Activated CD8-positive, alpha-beta T cell treated with anti-CD3 and anti-CD28 coated beads for 36 hours (primary cell): ENCODE measurements at regions not wholly inside any gene's neighbourhood (a gene's known extent, or its start where the extent isn't known, plus 50 kb on each side); places are given as distances from the start of the nearest gene placed in this dataset.

Source experiments
- ATAC-seq: fragments of 200-7000 bp; cut with Tn5 transposase; one replicate; pipeline ENCODE4 v1.10.0; 2021; ENCODE audit warnings: mild to moderate bottlenecking, moderate library complexity
- CTCF ChIA-PET: fragments of 350-600 bp; sonication (Branson Sonifier 250); formaldehyde crosslinking; loops from one replicate; lab custom pipeline; 2021; ENCODE audit warnings: antibody characterized with exemption; lab: Charles Lee
- POLR2A ChIA-PET: fragments of 350-600 bp; sonication (Branson Sonifier 250); formaldehyde crosslinking; loops from one replicate; lab custom pipeline; 2021; ENCODE audit warnings: antibody characterized with exemption; lab: Charles Lee
- DNase-seq: peaks from one replicate; pipeline ENCODE4 v3.0.0-alpha.2; 2020
- H3K27ac Mint-ChIP-seq: one replicate; pipeline ENCODE4 v1.8.0; 2021; ENCODE audit warnings: mild to moderate bottlenecking, mixed read lengths
- H3K27me3 Mint-ChIP-seq: one replicate; pipeline ENCODE4 v1.8.0; 2021; ENCODE audit warnings: mixed read lengths
- H3K36me3 Mint-ChIP-seq: one replicate; pipeline ENCODE4 v1.8.0; 2021; ENCODE audit warnings: low read depth, mixed read lengths
- H3K4me1 Mint-ChIP-seq: one replicate; pipeline ENCODE4 v1.8.0; 2021; ENCODE audit warnings: low read depth, mixed read lengths
- H3K4me3 Mint-ChIP-seq: one replicate; pipeline ENCODE4 v1.8.0; 2021; ENCODE audit warnings: mild to moderate bottlenecking, moderate library complexity, mixed read lengths
- H3K9me3 Mint-ChIP-seq: one replicate; pipeline ENCODE4 v1.8.0; 2021; ENCODE audit warnings: mixed read lengths
- intact Hi-C: fragments of 100-400 bp; cut with micrococcal nuclease; formaldehyde crosslinking; loops from one replicate; pipeline ENCODE4 v1.10.0; 2022
- TF ChIP-seq, protein P1 (sequence below): fragments of 200-600 bp; IDR thresholded peaks from one replicate; pipeline ENCODE4 v1.8.0; 2022; ENCODE audit warnings: antibody characterized with exemption, mild to moderate bottlenecking

- Mint-ChIP-seq H3K27ac (no peak overlapping the region), H3K9me3 (peaks cover 7% of the 10 kb centered on the region), H3K4me1 (no peaks in the 10 kb centered on the region), H3K4me3 (no peak overlapping the region), H3K27me3 (no peaks in the 10 kb centered on the region), H3K36me3 (no peaks in the 10 kb centered on the region)
- TF ChIP-seq, protein P1, sequence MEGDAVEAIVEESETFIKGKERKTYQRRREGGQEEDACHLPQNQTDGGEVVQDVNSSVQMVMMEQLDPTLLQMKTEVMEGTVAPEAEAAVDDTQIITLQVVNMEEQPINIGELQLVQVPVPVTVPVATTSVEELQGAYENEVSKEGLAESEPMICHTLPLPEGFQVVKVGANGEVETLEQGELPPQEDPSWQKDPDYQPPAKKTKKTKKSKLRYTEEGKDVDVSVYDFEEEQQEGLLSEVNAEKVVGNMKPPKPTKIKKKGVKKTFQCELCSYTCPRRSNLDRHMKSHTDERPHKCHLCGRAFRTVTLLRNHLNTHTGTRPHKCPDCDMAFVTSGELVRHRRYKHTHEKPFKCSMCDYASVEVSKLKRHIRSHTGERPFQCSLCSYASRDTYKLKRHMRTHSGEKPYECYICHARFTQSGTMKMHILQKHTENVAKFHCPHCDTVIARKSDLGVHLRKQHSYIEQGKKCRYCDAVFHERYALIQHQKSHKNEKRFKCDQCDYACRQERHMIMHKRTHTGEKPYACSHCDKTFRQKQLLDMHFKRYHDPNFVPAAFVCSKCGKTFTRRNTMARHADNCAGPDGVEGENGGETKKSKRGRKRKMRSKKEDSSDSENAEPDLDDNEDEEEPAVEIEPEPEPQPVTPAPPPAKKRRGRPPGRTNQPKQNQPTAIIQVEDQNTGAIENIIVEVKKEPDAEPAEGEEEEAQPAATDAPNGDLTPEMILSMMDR = no peak
- no peak for ATAC-seq
- no peak for DNase-seq
- ChIA-PET CTCF (no interaction called here), POLR2A (no interaction called here)
- intact Hi-C loops = no loop called here
Observed at GRCh38 chr9:23314247-23314646, 511.8 kb downstream of the ELAVL2 start.

- TF ChIP-seq, protein P1 = no peak
- no peaks in the 10 kb centered on the region for H3K36me3 Mint-ChIP-seq
- intact Hi-C loops = no loop called here
- DNase-seq (no peak), ATAC-seq (no peak)
- ChIA-PET POLR2A (no interaction called here), CTCF (no interaction called here)
- H3K4me1 Mint-ChIP-seq = no peaks in the 10 kb centered on the region
- H3K27ac Mint-ChIP-seq = no peak overlapping the region
- no peaks in the 10 kb centered on the region for H3K27me3 Mint-ChIP-seq
- no peak overlapping the region for H3K4me3 Mint-ChIP-seq
- peaks cover 14% of the 10 kb centered on the region for H3K9me3 Mint-ChIP-seq
Observed at GRCh38 chr9:23319092-23319491, 506.9 kb downstream of the ELAVL2 start.

- CTCF ChIA-PET = no interaction called here
- Mint-ChIP-seq H3K4me1 (no peaks in the 10 kb centered on the region), H3K27me3 (no peaks in the 10 kb centered on the region), H3K27ac (no peak overlapping the region), H3K9me3 (peaks cover 9% of the 10 kb centered on the region), H3K36me3 (no peaks in the 10 kb centered on the region), H3K4me3 (no peak overlapping the region)
- TF ChIP-seq, protein P1 = no peak
- DNase-seq = no peak
- ATAC-seq = no peak
- intact Hi-C loops = no loop called here
- POLR2A ChIA-PET = no interaction called here
Observed at GRCh38 chr9:23321049-23321448, 505.0 kb downstream of the ELAVL2 start.

DNA sequence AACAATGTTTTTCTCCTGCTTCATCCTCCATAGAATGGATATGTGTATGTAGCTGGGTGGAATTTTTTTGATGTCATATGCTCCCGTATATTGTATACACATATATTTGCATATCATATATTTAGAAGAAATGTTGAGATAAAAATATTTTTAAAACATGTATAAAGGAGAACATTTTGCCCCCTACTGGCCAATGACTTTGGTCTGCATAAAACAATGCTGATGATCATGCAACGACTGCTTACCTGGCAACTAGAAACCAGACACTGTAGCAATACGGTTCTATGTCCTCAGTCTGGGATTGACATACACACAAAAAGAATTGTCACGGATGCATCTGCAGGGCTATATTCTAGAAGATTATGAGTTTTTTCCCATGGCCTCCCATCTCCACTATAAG lies 503.6 kb downstream of the ELAVL2 start:
- peaks cover 9% of the 10 kb centered on the region for H3K9me3 Mint-ChIP-seq
- no peak for ATAC-seq
- H3K27me3 Mint-ChIP-seq = no peaks in the 10 kb centered on the region
- no peak overlapping the region for H3K27ac Mint-ChIP-seq
- intact Hi-C loops = no loop called here
- TF ChIP-seq, protein P1 = no peak
- no peak for DNase-seq
- ChIA-PET POLR2A (no interaction called here), CTCF (no interaction called here)
- H3K4me1 Mint-ChIP-seq = no peaks in the 10 kb centered on the region
- H3K4me3 Mint-ChIP-seq = no peak overlapping the region
- no peaks in the 10 kb centered on the region for H3K36me3 Mint-ChIP-seq

- DNase-seq (no peak), ATAC-seq (no peak)
- TF ChIP-seq, protein P1 = no peak
- CTCF ChIA-PET = no interaction called here
- Mint-ChIP-seq H3K27ac (no peak overlapping the region), H3K4me1 (no peaks in the 10 kb centered on the region), H3K9me3 (peaks cover 17% of the 10 kb centered on the region), H3K36me3 (no peaks in the 10 kb centered on the region), H3K4me3 (no peak overlapping the region), H3K27me3 (no peaks in the 10 kb centered on the region)
- intact Hi-C loops = no loop called here
- POLR2A ChIA-PET = no interaction called here
Observed at GRCh38 chr9:23324511-23324910, 501.5 kb downstream of the ELAVL2 start.
